Heart left ventricle (tissue), 16 donors: ENCODE measurements at regions not wholly inside any gene's neighbourhood (a gene's known extent, or its start where the extent isn't known, plus 50 kb on each side); places are given as distances from the start of the nearest gene placed in this dataset.
A peak's percentile ranks its signal among the peaks of the same experiment; 100 is the strongest.

Source experiments
- ATAC-seq, 4 donors: fragments of 200-7000 bp; cut with Tn5 transposase; one replicate each; pipeline ENCODE4 v1.9.1; 2020 to 2022; ENCODE audit warnings: moderate library complexity in 4 of 4, mild to moderate bottlenecking in 3 of 4, moderate number of reproducible peaks in 1 of 4
- DNase-seq, 5 donors: peaks; one replicate each; pipeline ENCODE4 v3.0.0-alpha.2; 2020
- H3K27ac ChIP-seq, 12 donors: fragments of 200-600 bp; sonication (generic) in 4 of 12; one replicate each; pipeline versions ENCODE4 v1.5.0 to v1.8.0; 2016 to 2022; ENCODE audit warnings: mild to moderate bottlenecking in 2 of 12
- H3K27me3 ChIP-seq, 9 donors: fragments of 200-600 bp; sonication (generic) in 2 of 9; one replicate each; pipeline versions ENCODE4 v1.5.1 to v1.8.0; 2016 to 2022; ENCODE audit warnings: mild to moderate bottlenecking in 3 of 9
- H3K36me3 ChIP-seq, 9 donors: fragments of 200-600 bp; sonication (generic) in 2 of 9; one replicate each; pipeline versions ENCODE4 v1.5.0 to v1.8.0; 2018 to 2022; ENCODE audit warnings: mild to moderate bottlenecking in 2 of 9
- H3K4me1 ChIP-seq, 12 donors: fragments of 200-600 bp; sonication (generic) in 4 of 12; one replicate each; pipeline versions ENCODE4 v1.5.0 to v1.8.0; 2016 to 2022; ENCODE audit warnings: mild to moderate bottlenecking in 3 of 12
- H3K4me3 ChIP-seq, 12 donors: fragments of 200-600 bp; sonication (generic) in 4 of 12; one replicate each; pipeline versions ENCODE4 v1.5.0 to v1.8.0; 2017 to 2022; ENCODE audit warnings: mild to moderate bottlenecking in 9 of 12, moderate library complexity in 4 of 12
- H3K9me3 ChIP-seq, 12 donors: fragments of 200-600 bp; sonication (generic) in 4 of 12; one replicate each; pipeline versions ENCODE4 v1.5.0 to v1.8.0; 2016 to 2022; ENCODE audit warnings: mild to moderate bottlenecking in 1 of 12
- CTCF ChIP-seq, 12 donors: fragments of 200-600 bp; sonication (generic) in 4 of 12; IDR thresholded peaks; one replicate each; pipeline versions ENCODE4 v1.5.0 to v1.8.0; 2018 to 2022; ENCODE audit warnings: antibody characterized with exemption in 12 of 12, mild to moderate bottlenecking in 5 of 12
- POLR2A ChIP-seq, 2 donors: fragments of 450-650 bp; IDR thresholded peaks; one replicate each; pipeline ENCODE4 v1.6.1; 2017; ENCODE audit warnings: antibody characterized with exemption in 2 of 2, mild to moderate bottlenecking in 2 of 2, moderate library complexity in 2 of 2
- WGBS, 4 donors: extraction: QIAGEN DNeasy Blood & Tissue Kit in 2 of 4; methylation state at CpG; one replicate each; pipeline versions ENCODE4 v1.1.5 to v1.1.7; 2013 to 2018; 5-methylcytosine and 5-hydroxymethylcytosine counted together
- intact Hi-C, 10 donors: fragments of 100-400 bp; cut with DNase I; formaldehyde crosslinking; loops; one replicate each; pipeline versions ENCODE4 v1.11.1 to v1.14.2; 2022
- donor health status: ischemic (EF 13 %, LVEDD 7.1; RV severe dilation, severe dysfunction).
- donor health status: healthy with polysubstance abuse.
- donor health status: DM: no; HTN: yes; CAD: no.
- donor health status: DM: no; HTN: no; CAD: no.
- donor health status: ischemic (EF 25% LVEDD 6.9; RV normal size, moderate dysfunction).
- donor health status: ischemic (EF 25% LVEDD 5.7; RV mildly dilated, moderate dysfunction).
- donor health status: healthy.
- donor health status: DM: yes; HTN: yes; CAD: no.
- donor health status: ischemic (EF 35%, LVEDD 5.7; RV mildly dilated, moderate dysfunction).
- donor health status: nonischemic (EF 11% LVEDD 7.7; RV severe dilation, severe dysfunction).
- donor health status: DM: yes; HTN: yes; CAD: no.
- donor health status: PGD.
- donor health status: ischemic (EF 29% LVEDD 5.4; RV normal size, mild dysfunction).
- donor health status: nonischemic (EF 23%, LVEDD 6.1; RV moderate dilation, normal function).

- Histone ChIP-seq H3K27ac (no peak overlapping the region), H3K4me1 (peaks cover 0 to 5% (median 0%) of the 10 kb centered on the region in 12 donors), H3K4me3 (no peak overlapping the region), H3K27me3 (peaks cover 0 to 19% (median 0%) of the 10 kb centered on the region in 9 donors), H3K36me3 (no peaks in the 10 kb centered on the region), H3K9me3 (no peaks in the 10 kb centered on the region)
- WGBS, 4 donors = 78 to 81% (median 80%) methylated on average over 1 of the region's 1 CpG
- DNase-seq (peak in 1 of 5 donors; percentile 4), ATAC-seq (no peak)
- intact Hi-C loops = no loop called here
- TF ChIP-seq CTCF (IDR thresholded peaks at IDR 0.05) = no peak
- TF ChIP-seq POLR2A (IDR thresholded peaks at IDR 0.05) = no peak
These were observed 212.8 kb downstream of the FOXD2 start for GRCh38 chr1:47650611-47651010.

- TF ChIP-seq CTCF (IDR thresholded peaks at IDR 0.05) (no peak), POLR2A (IDR thresholded peaks at IDR 0.05) (no peak)
- Histone ChIP-seq H3K27ac (peak overlapping the region in 5 of 12 donors; percentile 24 to 60 (median 29)), H3K27me3 (peaks cover 0 to 19% (median 0%) of the 10 kb centered on the region in 9 donors), H3K4me1 (peaks cover 0 to 14% (median 0%) of the 10 kb centered on the region in 12 donors), H3K36me3 (no peaks in the 10 kb centered on the region), H3K9me3 (no peaks in the 10 kb centered on the region), H3K4me3 (no peak overlapping the region)
- peak in 2 of 5 donors; percentile 7 to 21 for DNase-seq
- peak in 1 of 4 donors; percentile 36 for ATAC-seq
- WGBS, 4 donors = 75 to 80% (median 77%) methylated on average over 9 of the region's 9 CpGs
- intact Hi-C loops = no loop called here
These were observed 213.7 kb downstream of the FOXD2 start for GRCh38 chr1:47651311-47652089.

GRCh38 chr1:47655521-47656300 is 217.9 kb downstream of the FOXD2 start:
- WGBS, 4 donors = 65 to 70% (median 67%) methylated on average over 5 of the region's 5 CpGs

More at GRCh38 chr1:47655521-47656300, 217.9 kb downstream of the FOXD2 start:
- DNase-seq (peak in 3 of 5 donors; percentile 3 to 13 (median 7)), ATAC-seq (no peak)
- H3K27ac ChIP-seq = peak overlapping the region in 6 of 12 donors; percentile 5 to 89 (median 70)
- H3K27me3 ChIP-seq = peaks cover 0 to 18% (median 0%) of the 10 kb centered on the region in 9 donors
- H3K4me1 ChIP-seq = peaks cover 0 to 21% (median 0%) of the 10 kb centered on the region in 12 donors
- H3K4me3 ChIP-seq = no peak overlapping the region
- intact Hi-C loops = no loop called here
- no peaks in the 10 kb centered on the region for H3K36me3 ChIP-seq
- H3K9me3 ChIP-seq = no peaks in the 10 kb centered on the region
- TF ChIP-seq CTCF (IDR thresholded peaks at IDR 0.05) (no peak), POLR2A (IDR thresholded peaks at IDR 0.05) (no peak)
